GM03348 (cell line): ENCODE measurements at regions not wholly inside any gene's neighbourhood (a gene's known extent, or its start where the extent isn't known, plus 50 kb on each side); places are given as distances from the start of the nearest gene placed in this dataset.

Source experiments
- DNase-seq: peaks from one replicate; pipeline ENCODE4 v3.0.0; 2012; ENCODE audit warnings: low spot score

DNA sequence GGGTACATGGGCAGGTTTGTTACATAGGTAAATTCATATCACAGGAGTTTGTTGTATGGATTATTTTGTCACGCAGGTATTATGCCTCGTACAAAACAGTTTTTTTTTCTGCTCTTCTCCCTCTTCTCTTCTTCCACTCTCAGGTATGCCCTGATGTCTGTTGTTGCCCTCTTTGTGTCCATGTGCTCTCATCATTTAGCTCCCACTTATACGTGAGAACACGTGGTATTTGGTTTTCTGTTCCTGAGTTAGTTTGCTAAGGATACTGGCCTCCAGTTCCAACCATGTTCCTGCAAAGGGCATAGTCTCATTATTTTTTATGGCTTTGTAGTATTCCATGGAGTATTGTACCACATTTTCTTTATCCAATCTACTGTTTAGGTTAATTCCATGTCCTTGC, 65.7 kb downstream of the UNC5CL start:
- no peak for DNase-seq

DNA sequence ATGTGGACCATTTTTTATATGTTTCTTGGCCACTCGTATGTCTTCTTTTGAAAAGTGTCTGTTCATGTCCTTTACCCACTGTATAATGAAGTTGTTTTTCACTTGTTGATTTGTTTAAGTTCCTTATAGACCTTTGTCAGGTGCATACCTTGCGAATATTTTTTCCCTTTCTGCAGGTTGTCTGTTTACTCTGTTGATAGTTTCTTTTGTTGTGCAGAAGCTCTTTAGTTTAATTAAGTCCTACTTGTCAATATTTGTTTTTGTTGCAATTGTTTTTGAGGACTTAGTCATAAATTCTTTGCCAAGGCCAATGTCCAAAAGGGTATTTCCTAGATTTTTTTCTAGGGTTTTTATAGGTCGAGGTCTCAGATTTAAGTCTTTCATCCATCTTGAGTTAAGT, 66.2 kb downstream of the UNC5CL start:
- DNase-seq, result no peak

DNA sequence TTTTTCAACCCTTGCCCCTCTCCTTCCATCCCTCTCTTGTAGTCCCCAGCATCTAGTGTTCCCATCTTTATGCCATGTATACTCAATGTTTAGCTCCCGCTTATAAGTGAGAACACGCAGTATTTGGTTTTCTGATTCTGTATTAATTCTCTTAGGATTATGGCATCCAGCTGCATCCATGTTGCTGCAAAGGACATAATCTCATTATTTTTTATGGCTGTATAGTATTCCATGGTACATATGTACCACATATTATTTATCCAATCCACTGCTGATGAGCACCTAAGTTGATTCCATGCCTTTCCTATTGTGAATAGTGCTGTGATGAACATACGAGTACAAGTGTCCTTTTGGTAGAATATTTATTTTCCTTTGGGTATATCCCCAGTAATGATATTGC, 66.8 kb downstream of the UNC5CL start:
- DNase-seq, result no peak

DNA sequence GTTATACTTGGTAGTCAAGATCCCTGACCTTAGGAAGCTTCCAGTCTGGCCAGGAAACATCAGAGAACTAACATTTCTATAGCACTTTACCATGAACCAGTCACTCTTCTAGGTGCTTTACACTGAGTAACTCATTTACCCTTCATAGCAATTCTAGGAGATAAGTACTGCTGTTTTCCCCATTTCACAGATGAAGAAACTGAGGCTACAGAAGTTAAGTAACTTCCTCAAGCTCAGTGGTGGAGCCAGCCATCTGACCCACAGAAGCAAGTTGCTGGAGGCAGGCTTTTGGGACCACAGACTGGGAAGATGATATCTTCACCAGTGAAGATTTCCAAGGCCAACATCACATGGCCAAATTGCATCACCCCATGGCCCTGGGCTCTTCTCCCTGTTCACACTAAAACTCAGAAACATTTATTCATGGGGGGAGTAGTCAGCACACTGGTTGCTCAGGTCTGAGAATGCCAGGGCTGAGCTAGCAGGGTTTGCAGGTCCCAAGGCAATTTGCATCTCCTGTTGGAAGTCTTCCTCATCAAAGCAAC, 70.3 kb downstream of the UNC5CL start:
- no peak for DNase-seq

DNA sequence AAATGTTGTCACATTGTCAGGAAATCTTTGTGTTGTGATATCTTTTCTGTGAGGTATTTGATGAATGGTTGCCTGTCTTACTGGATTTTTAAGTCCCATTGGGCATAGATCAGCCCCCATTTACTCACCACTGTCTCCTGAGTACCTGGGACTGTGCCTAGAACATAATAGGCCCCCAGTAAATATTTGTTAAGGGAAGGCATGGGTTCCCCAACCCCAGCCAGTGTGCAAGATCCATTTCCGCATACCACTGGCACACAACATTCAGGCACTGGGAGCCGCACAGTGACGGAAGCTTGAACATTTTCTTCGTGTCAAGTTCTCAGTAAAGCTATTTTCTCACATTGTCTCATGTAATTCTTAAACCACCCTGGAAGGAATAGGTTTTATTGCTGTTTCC, 72.2 kb downstream of the UNC5CL start:
- DNase-seq, result no peak

- DNase-seq, result no peak
Observed at GRCh38 chr6:40965046-40965445, 74.0 kb downstream of the UNC5CL start.

DNA sequence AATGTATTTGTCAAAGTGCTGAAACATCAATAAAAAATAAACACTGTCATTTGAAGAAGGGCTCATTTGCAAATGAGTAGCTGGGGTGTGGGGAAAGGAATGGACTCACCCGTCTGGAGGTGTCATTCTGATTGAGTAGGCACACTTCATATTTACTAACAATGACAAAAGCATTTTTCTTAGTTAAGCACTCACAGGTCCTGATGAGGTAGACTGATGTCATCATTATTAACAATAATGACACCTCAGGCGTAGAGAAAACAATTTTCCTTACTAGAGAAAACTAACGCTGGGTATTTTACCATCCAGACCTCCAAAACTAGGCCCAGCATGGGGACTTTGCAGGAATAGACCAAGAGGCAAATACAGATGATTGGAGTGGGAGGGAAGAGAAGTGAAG, 76.0 kb downstream of the UNC5CL start:
- no peak for DNase-seq

- peak; percentile 76 for DNase-seq
Observed at GRCh38 chr6:40962241-40962640, 76.8 kb downstream of the UNC5CL start.

GRCh38 chr6:40961831-40962230, 77.2 kb downstream of the UNC5CL start:
- no peak for DNase-seq

- no peak for DNase-seq
Observed at GRCh38 chr6:40960742-40961430, 78.1 kb downstream of the UNC5CL start.

DNA sequence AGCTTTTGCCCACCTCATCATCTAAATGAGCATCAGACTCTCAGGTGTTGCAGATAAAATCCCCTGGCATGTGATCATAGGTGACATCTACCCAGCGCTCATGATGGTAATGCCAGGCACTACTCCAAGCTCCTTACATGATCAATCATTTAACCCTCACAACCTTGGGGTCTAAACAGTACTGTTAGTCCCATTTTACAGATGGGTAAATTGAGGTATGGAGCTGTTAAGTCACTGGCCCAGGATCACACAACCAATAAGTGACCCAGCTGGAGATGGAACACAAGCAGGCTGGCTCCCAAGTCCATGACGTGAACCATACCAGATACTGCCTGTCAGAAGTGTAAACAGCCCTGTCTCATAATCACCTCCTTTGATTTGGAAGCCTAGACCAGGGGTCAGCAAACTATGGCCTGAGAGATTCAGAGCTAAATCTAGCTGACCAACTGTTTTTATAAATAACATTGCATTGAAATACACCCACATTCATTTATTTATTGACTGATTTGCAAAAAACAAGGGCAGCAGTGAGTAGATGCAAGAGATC, 79.2 kb downstream of the UNC5CL start:
- no peak for DNase-seq

DNA sequence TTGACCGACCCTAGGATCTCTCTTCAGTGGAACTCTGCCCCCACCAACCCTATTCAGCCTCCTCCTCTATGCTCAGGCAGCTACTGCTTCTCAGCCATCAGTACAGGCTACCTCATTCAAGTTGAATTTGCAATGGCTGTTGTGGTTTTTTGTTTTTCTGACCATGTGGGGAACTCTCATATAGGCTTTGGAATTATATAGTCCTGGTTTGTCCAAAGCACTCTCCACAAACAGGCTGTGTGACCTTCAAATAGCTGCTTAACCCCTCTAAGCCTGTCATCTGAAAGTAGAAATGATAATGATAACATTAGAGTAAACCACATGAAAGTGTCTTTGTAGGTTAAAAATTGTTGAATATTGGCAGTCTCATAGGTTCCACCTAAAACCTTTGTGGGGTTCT, 80.3 kb downstream of the UNC5CL start:
- DNase-seq, result no peak

DNA sequence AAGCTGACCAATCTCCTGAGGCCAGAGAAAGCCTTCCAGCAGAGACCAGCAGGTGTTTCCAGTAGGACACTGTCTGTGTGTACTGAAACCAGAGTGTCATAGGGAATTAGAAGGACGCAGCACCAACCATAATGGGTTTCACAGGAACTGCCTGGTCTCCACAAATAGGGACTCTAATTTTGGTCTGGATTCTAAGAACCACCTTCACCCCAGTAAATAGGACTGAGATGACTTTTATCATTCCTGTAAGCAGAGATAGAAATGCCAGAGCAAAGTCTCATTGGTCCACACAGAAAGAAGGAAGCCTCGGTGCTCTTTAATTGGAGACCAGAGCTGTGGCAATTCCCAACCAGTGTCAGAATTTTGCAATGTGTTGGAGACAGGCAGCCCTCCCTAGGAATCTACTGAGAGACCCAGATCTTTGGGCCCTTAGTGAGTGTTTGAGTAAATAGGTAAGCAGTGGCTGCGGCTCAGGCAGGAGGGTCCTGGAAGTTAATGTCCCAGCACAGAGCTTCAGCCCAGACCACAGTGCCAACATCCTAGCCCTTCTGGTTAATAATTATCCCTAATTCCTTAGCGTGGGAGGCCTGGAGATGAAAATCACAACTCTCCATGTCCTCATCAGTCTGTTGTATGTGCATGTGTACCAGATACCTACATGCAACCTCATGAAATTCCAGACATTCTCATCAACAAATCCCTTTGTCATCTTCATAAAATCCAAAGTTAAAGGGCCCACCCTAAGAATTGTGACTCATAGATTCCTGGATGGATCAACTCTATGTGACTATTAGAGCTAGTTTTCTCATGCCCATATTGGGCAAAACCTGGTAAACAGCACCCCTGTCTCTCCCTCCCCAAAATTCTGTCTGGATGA, 81.2 kb downstream of the UNC5CL start:
- peak; percentile 76 for DNase-seq

DNA sequence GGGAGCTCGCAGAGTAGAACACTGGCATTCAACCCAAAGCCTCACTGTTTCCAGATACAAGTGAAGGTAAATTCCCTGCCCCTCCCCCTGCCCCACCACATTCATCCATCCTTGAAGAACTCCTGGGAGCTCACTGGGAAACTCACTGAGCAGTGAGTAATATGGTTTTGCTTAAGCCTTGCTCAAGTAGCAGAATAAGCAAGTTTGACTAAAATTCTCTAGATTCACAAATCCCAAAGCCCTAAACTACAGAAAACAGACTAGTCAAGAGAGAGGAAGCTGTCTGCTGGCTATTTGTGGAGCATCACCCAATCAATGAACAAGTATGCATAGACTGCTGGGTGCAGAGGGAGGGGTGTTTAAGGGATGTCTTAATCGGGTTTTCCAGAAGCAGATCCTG, 82.1 kb downstream of the UNC5CL start:
- DNase-seq, result peak; percentile 31

GRCh38 chr6:40955178-40955545, 83.9 kb downstream of the UNC5CL start:
- no peak for DNase-seq

- no peak for DNase-seq
Observed at GRCh38 chr6:40954446-40955177, 84.4 kb downstream of the UNC5CL start.

DNA sequence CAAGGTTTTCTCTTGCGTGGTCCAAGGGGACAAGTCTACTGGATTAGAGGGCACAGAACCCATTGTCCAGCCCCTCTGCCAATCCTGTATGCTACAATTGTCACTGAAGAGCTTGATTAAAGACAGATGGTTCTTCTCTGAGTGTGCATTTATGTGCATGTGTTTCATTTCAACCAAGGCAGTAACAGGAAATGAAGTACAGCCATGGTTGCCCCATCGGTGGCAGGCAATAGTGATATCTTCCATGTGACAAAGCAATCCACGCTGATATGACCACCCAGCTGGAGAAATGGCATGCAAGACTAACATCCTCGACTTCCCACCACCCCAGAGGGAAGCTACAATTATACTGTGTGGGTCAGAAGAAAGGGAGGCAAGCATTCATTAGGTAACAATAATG, 85.5 kb downstream of the UNC5CL start:
- no peak for DNase-seq

DNA sequence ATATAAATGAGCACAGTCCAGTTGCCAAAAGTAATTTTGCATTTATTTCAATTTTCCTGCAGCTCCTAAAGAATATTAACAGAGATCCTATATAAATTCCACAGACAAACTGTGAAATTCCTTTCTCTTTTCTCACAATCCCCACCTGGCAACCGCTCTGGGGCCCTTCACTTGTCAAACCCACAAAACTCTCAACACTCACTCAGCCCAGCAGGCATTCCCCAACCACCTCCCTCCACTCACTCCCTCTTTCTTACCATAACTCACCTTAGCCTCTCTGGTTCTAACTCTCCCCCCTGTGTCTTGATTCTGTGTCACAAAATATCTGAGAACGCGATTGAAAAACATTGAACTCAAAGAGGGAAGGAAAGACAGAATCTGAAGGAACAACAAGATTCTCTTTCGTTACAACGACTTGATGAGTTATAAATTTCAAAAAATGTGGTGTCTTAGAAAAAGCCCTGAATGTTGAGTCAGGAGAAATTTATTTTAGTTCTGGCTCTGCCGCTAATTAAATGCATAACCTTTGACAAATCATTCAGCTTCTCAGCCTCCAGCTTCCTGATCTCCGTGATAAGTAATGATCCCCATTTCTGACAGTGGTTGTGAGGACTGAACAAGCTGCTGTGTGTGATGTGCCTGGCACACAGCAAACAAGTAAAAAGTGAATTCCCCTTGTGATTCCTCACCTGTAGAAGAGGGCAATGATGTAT, 87.9 kb downstream of the UNC5CL start:
- DNase-seq, result peak; percentile 63

DNA sequence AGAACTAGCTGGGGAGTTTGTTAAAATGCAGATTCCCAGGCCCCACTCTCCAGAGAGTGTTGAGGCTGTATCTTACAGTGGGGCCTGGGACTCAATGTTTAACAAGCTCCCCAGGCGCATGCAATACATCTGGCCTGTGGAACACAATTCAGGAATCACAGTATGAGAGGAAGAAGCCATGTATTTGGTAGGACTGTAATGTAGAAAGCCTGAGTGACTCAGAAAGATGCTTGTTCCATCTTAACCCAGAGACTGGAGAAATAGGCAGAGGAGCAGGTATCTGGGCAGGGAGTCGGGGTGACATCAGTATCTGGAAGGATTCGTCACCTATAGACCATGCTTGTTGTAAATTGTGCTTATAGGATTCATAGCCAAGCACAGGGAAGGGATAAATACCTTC, 90.5 kb downstream of the UNC5CL start:
- no peak for DNase-seq

DNA sequence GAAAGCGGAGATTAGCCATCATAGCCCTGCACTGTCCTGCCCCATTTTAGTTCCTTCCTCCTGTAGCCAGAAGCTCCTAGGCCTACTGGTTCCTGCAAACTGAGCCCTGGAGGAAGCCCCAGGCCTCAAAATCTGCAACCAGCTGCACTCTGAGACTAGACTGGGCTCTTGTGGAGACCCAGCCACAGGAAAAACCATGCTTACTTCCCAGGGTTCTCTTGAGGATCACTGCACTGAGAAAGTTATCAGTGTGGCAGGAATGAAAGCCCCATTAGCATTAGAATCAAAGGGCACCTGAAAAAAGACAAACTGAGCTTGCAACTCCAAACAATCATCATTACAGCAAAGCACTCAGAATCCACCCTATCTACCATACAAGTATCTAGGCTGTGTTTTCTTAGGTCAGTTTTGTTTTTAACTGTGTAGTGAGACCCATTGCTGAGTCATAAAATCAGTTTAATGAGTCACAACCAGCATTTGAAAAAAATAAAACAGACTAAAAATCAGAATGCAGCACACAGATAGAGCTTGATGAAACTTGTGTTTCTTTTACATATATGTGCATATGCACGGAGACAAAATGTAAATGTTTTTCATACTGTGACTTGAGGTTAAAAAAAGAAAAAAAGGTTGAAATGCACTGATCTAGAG, 91.0 kb downstream of the UNC5CL start:
- DNase-seq, result peak; percentile 60

DNA sequence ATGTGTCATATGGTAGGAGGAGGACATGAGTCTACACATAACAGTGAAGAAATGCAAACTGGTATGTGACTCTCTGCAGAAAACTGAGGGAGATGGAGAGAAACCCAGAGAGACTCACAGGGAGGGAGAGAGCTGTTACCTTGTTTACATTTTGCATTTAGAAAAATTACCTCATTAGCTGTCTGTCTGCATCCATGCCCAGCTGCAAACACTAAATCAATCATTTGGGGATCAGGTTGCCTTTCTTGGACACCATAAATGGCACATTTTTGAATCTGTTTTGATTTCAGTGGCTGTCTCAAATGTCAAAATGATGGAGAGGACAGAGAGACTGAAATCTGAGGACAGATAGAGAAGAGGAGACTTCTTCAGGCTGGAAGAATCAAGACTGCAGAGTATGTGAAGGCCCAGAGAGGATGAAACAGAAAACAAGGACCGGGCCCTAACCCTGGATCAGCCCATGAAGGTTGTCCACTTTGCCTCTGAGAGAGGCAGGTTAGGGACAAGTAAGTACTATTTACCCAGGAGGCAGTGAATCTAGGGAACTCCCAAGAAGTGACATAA, 92.2 kb downstream of the UNC5CL start:
- no peak for DNase-seq
